WTC11 (cell line): ENCODE measurements at regions not wholly inside any gene's neighbourhood (a gene's known extent, or its start where the extent isn't known, plus 50 kb on each side); places are given as distances from the start of the nearest gene placed in this dataset.

ENCODE experiments used
- ATAC-seq: fragments of 200-7000 bp; cut with Tn5 transposase; 2 replicates; pipeline ENCODE4 v1.10.0; 2021; ENCODE audit warnings: mild to moderate bottlenecking, moderate library complexity
- CTCF ChIA-PET: fragments of 300-600 bp; sonication (Branson Sonifier 250); formaldehyde crosslinking; loops from one replicate; lab custom pipeline; 2021; ENCODE audit warnings: antibody characterized with exemption; lab: Charles Lee
- POLR2A ChIA-PET: fragments of 350-600 bp; sonication (Branson Sonifier 250); formaldehyde crosslinking; loops from one replicate; lab custom pipeline; 2021; ENCODE audit warnings: antibody characterized with exemption; lab: Charles Lee
- DNase-seq: peaks from one replicate; pipeline ENCODE4 v3.0.0; 2021; ENCODE audit warnings: low spot score
- H3K27ac Mint-ChIP-seq: 2 replicates; pipeline ENCODE4 v1.8.0; 2021; ENCODE audit warnings: mixed read lengths
- H3K27me3 Mint-ChIP-seq: 2 replicates; pipeline ENCODE4 v1.8.0; 2021; ENCODE audit warnings: low read depth, mild to moderate bottlenecking, moderate library complexity, mixed read lengths
- H3K36me3 Mint-ChIP-seq: 2 replicates; pipeline ENCODE4 v1.8.0; 2021; ENCODE audit warnings: mixed read lengths
- H3K4me1 Mint-ChIP-seq: 2 replicates; pipeline ENCODE4 v1.8.0; 2022; ENCODE audit warnings: mixed read lengths
- H3K4me3 Mint-ChIP-seq: 2 replicates; pipeline ENCODE4 v1.8.0; 2021; ENCODE audit warnings: mild to moderate bottlenecking, moderate library complexity, mixed read lengths
- H3K9me3 Mint-ChIP-seq: 2 replicates; pipeline ENCODE4 v1.8.0; 2021; ENCODE audit warnings: mixed read lengths
- AFF4 ChIP-seq: sonication (generic); formaldehyde crosslinking; IDR thresholded peaks from 2 replicates; pipeline ENCODE4 v1.8.1; 2023; ENCODE audit warnings: mild to moderate bottlenecking, missing genetic modification reagents, borderline replicate concordance
- ATF1 ChIP-seq: sonication (generic); formaldehyde crosslinking; IDR thresholded peaks from 2 replicates; pipeline ENCODE4 v1.8.1; 2023; ENCODE audit warnings: mild to moderate bottlenecking, moderate library complexity, missing genetic modification reagents
- CBFB ChIP-seq: sonication (generic); formaldehyde crosslinking; IDR thresholded peaks from 2 replicates; pipeline ENCODE4 v1.8.1; 2022; ENCODE audit warnings: mild to moderate bottlenecking, low read depth, missing genetic modification reagents
- CDX4 ChIP-seq: fragments of 250-450 bp; sonication (Bioruptor Pico); IDR thresholded peaks from 2 replicates; pipeline ENCODE4 v1.9.0; 2021; ENCODE audit warnings: moderate library complexity, mild to moderate bottlenecking, inconsistent platforms, borderline replicate concordance
- ESRRA ChIP-seq: sonication (generic); formaldehyde crosslinking; IDR thresholded peaks from 2 replicates; pipeline ENCODE4 v1.8.1; 2022; ENCODE audit warnings: mild to moderate bottlenecking, missing genetic modification reagents, borderline replicate concordance
- GABPB1 ChIP-seq: sonication (generic); formaldehyde crosslinking; IDR thresholded peaks from 2 replicates; pipeline ENCODE4 v1.8.1; 2023; ENCODE audit warnings: mild to moderate bottlenecking, missing genetic modification reagents
- NR2C2 ChIP-seq: sonication (generic); formaldehyde crosslinking; IDR thresholded peaks from 2 replicates; pipeline ENCODE4 v1.8.0; 2022; ENCODE audit warnings: mild to moderate bottlenecking, missing genetic modification reagents
- RELA ChIP-seq: sonication (generic); formaldehyde crosslinking; IDR thresholded peaks from 2 replicates; pipeline ENCODE4 v1.8.1; 2022; ENCODE audit warnings: missing genetic modification reagents, mild to moderate bottlenecking, borderline replicate concordance
- TCF7 ChIP-seq: sonication (generic); formaldehyde crosslinking; IDR thresholded peaks from 2 replicates; pipeline ENCODE4 v1.8.0; 2022; ENCODE audit warnings: mild to moderate bottlenecking, low read depth, missing genetic modification reagents, moderate library complexity
- TEAD1 ChIP-seq: sonication (generic); formaldehyde crosslinking; IDR thresholded peaks from 2 replicates; pipeline ENCODE4 v1.8.0; 2022; ENCODE audit warnings: mild to moderate bottlenecking, missing genetic modification reagents
- TP53 ChIP-seq: sonication (generic); formaldehyde crosslinking; IDR thresholded peaks from 2 replicates; pipeline ENCODE4 v1.8.1; 2023; ENCODE audit warnings: mild to moderate bottlenecking, missing genetic modification reagents
- USF1 ChIP-seq: sonication (generic); formaldehyde crosslinking; IDR thresholded peaks from 2 replicates; pipeline ENCODE4 v1.8.0; 2022; ENCODE audit warnings: mild to moderate bottlenecking, missing genetic modification reagents
- ZNF317 ChIP-seq: sonication (generic); formaldehyde crosslinking; IDR thresholded peaks from 2 replicates; pipeline ENCODE4 v1.8.1; 2023; ENCODE audit warnings: low read depth, mild to moderate bottlenecking, moderate library complexity, missing genetic modification reagents, borderline replicate concordance
- ZNF416 ChIP-seq: fragments of 250-450 bp; sonication (Bioruptor Pico); IDR thresholded peaks from 2 replicates; pipeline ENCODE4 v1.9.0; 2021; ENCODE audit warnings: mild to moderate bottlenecking, inconsistent platforms
- TF ChIP-seq, protein P1 (sequence below): sonication (generic); formaldehyde crosslinking; IDR thresholded peaks from 2 replicates; pipeline ENCODE4 v1.8.0; 2023; ENCODE audit warnings: missing genetic modification reagents, mild to moderate bottlenecking, borderline replicate concordance
- TF ChIP-seq, protein P2 (sequence below): sonication (generic); formaldehyde crosslinking; IDR thresholded peaks from 2 replicates; pipeline ENCODE4 v1.8.1; 2022; ENCODE audit warnings: mild to moderate bottlenecking, moderate library complexity, missing genetic modification reagents

GRCh38 chr12:93089805-93090569, 160.9 kb upstream of the EEA1 start:
- H3K36me3 Mint-ChIP-seq, result peaks cover 12% of the 10 kb centered on the region
- peaks cover 16% of the 10 kb centered on the region for H3K4me1 Mint-ChIP-seq
- DNase-seq, result no peak
- no peak overlapping the region for H3K4me3 Mint-ChIP-seq
- TF ChIP-seq ESRRA (CRISPR knock-in tag), result no peak
- TF ChIP-seq, protein P1, sequence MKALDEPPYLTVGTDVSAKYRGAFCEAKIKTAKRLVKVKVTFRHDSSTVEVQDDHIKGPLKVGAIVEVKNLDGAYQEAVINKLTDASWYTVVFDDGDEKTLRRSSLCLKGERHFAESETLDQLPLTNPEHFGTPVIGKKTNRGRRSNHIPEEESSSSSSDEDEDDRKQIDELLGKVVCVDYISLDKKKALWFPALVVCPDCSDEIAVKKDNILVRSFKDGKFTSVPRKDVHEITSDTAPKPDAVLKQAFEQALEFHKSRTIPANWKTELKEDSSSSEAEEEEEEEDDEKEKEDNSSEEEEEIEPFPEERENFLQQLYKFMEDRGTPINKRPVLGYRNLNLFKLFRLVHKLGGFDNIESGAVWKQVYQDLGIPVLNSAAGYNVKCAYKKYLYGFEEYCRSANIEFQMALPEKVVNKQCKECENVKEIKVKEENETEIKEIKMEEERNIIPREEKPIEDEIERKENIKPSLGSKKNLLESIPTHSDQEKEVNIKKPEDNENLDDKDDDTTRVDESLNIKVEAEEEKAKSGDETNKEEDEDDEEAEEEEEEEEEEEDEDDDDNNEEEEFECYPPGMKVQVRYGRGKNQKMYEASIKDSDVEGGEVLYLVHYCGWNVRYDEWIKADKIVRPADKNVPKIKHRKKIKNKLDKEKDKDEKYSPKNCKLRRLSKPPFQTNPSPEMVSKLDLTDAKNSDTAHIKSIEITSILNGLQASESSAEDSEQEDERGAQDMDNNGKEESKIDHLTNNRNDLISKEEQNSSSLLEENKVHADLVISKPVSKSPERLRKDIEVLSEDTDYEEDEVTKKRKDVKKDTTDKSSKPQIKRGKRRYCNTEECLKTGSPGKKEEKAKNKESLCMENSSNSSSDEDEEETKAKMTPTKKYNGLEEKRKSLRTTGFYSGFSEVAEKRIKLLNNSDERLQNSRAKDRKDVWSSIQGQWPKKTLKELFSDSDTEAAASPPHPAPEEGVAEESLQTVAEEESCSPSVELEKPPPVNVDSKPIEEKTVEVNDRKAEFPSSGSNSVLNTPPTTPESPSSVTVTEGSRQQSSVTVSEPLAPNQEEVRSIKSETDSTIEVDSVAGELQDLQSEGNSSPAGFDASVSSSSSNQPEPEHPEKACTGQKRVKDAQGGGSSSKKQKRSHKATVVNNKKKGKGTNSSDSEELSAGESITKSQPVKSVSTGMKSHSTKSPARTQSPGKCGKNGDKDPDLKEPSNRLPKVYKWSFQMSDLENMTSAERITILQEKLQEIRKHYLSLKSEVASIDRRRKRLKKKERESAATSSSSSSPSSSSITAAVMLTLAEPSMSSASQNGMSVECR, result no peak
- TF ChIP-seq CBFB (CRISPR knock-in tag), result no peak
- TF ChIP-seq TP53 (CRISPR knock-in tag), result no peak
- TF ChIP-seq GABPB1 (CRISPR knock-in tag), result no peak
- no peak for TF ChIP-seq ZNF317
- TF ChIP-seq NR2C2 (CRISPR knock-in tag), result no peak
- TF ChIP-seq RELA (CRISPR knock-in tag), result no peak
- TF ChIP-seq TCF7 (CRISPR knock-in tag), result no peak
- TF ChIP-seq, protein P2, sequence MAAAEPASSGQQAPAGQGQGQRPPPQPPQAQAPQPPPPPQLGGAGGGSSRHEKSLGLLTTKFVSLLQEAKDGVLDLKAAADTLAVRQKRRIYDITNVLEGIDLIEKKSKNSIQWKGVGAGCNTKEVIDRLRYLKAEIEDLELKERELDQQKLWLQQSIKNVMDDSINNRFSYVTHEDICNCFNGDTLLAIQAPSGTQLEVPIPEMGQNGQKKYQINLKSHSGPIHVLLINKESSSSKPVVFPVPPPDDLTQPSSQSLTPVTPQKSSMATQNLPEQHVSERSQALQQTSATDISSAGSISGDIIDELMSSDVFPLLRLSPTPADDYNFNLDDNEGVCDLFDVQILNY (CRISPR knock-in tag), result no peak
- TF ChIP-seq ZNF416, result no peak
- no peak for TF ChIP-seq USF1 (CRISPR knock-in tag)
- no peak for TF ChIP-seq ATF1 (CRISPR knock-in tag)
- no peak for TF ChIP-seq TEAD1 (CRISPR knock-in tag)
- no peak for TF ChIP-seq AFF4 (CRISPR knock-in tag)
- no peak for TF ChIP-seq CDX4
- ChIA-PET CTCF (no interaction called here), POLR2A (no interaction called here)
- H3K9me3 Mint-ChIP-seq, result peaks cover 17% of the 10 kb centered on the region
- no peak overlapping the region for H3K27ac Mint-ChIP-seq
- H3K27me3 Mint-ChIP-seq, result no peaks in the 10 kb centered on the region
- no peak for ATAC-seq
